HT-29 (cell line): ENCODE measurements at regions not wholly inside any gene's neighbourhood (a gene's known extent, or its start where the extent isn't known, plus 50 kb on each side); places are given as distances from the start of the nearest gene placed in this dataset.
A peak's percentile ranks its signal among the peaks of the same experiment; 100 is the strongest.

Experiments
- DNase-seq: peaks from one replicate; pipeline ENCODE4 v3.0.0-alpha.2; 2015; ENCODE audit warnings: low spot score

- DNase-seq = no peak
These were observed 159.8 kb downstream of the OR13H1 start for GRCh38 chrX:131703646-131704045.

- DNase-seq = peak; percentile 95
These were observed 160.3 kb downstream of the OR13H1 start for GRCh38 chrX:131704136-131704695.

DNA sequence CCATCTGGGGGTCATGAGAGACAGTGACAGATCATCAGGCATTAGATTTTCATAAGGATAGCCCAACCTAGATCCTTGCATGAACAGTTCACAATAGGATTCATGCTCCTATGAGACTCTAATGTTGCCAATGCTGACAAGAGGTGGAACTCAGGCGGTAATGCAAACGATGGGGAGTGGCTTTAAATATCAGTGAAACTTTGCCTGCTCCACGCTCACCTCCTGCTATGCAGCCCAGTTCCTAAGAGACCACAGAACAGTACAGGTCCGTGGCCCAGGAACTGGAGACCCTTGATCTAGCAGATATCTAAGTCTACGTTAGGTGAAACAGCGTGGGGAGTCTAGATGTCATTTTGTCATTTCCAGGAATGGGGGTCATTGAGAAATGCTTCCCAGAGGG is 165.7 kb downstream of the OR13H1 start:
- DNase-seq = no peak

GRCh38 chrX:131711478-131711867 is 167.6 kb downstream of the OR13H1 start:
- no peak for DNase-seq

DNA sequence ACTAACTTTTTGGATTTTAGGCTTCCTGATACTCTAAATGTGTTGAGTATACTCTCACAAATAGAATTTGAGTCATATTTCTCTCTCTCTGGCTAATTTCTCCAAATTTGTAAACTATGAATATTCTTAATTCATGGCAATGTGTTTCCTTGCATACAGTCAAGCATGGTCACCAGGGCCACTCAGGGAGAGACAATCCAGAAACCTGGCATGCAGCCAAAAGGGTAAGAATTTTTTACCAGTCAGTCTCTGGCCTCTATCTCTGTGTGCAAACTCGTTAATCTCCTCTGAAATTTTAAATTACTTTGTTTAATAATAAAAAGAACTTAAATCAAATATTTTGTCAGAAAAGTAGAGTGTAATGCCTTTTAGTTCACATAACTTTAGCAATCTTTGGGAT is 179.8 kb downstream of the OR13H1 start:
- no peak for DNase-seq

DNA sequence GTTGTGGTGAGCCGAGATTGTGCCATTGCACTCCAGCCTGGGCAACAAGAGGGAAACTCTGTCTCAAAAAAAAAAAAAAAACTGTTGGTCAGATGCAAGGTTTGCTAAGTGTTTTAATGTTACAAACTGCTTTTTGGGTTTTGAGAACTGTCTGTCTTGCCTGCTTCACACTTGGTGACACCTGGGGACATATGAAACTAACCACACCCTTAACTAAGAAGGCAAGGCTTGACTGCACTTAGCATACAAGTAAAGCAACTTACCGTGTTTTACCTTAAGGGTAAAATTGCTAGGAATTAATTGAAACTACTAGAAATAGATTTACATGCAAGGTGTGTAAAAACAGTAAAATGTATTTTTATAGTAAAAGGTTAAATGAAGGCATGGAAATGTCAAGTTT is 180.4 kb downstream of the OR13H1 start:
- DNase-seq = no peak

GRCh38 chrX:131725001-131725654 is 181.3 kb downstream of the OR13H1 start:
- no peak for DNase-seq

DNA sequence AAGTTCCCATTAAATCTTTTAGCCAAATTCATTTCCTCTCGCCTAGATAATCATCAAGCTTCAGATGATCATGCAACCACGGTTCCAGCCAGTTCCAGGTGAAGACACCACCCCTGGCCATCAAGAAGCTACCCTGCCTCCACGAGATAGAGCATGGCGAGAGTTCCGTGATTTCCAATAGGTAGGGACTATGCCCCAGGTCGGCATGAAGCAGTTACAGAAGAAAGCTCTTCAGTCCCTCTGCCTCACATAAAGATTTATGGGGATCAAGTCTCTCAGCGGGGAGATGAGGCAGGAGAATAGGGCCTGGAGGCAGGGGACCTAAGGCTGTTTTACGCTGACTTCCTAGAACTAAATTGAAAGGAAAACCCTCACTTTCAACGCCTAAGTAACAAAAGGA is 183.9 kb downstream of the OR13H1 start:
- no peak for DNase-seq

GRCh38 chrX:131728295-131729145 is 184.6 kb downstream of the OR13H1 start:
- DNase-seq = peak; percentile 83

DNA sequence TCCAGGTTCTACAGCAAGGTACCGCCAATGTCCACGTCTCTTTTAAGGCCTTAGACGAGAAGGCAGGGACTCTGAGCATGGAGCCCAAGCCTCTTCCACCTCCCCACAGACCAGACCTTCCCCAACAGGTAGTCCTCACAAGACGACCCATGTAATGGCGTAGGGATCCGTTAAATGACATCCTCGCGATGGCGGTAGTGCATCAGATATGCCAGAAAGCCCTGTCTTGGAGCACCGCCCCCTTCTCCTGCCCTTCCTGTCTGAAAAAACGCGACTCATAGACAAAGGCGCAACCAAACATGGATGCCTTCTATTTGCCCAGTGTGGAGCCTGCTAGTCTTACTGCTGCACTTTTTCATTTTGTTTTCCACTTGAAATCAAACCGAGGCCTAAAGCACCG is 185.4 kb downstream of the OR13H1 start:
- DNase-seq = peak; percentile 66

- DNase-seq = peak; percentile 84
These were observed 190.7 kb downstream of the OR13H1 start for GRCh38 chrX:131734621-131735020.

- DNase-seq = no peak
These were observed 191.3 kb downstream of the OR13H1 start for GRCh38 chrX:131735127-131735526.

DNA sequence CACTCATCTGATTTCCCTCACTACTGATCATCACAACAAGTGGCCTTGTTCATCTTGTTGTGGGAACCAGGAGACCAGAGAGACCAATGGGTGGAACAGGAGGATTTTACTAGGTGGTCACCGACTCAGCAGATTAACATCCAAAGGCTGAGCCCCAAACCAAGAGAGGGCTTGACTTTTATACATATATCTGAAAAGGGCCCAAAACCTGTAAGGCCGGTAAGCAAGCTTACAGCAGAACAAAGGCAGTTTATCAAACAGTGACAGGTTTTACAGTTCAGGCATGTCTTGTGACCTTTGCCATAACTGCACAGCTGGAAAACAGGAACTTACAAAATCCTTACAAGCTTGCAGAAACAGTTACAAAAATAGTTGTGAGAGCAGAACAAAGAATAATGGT is 195.9 kb downstream of the OR13H1 start:
- DNase-seq = no peak

GRCh38 chrX:131741103-131741581 is 197.3 kb downstream of the OR13H1 start:
- DNase-seq = peak; percentile 83

- no peak for DNase-seq
These were observed 202.1 kb downstream of the OR13H1 start for GRCh38 chrX:131745942-131746489.

GRCh38 chrX:131746491-131746968 is 202.7 kb downstream of the OR13H1 start:
- DNase-seq = peak; percentile 96

- DNase-seq = peak; percentile 91
These were observed 203.3 kb downstream of the OR13H1 start for GRCh38 chrX:131747173-131747572.

DNA sequence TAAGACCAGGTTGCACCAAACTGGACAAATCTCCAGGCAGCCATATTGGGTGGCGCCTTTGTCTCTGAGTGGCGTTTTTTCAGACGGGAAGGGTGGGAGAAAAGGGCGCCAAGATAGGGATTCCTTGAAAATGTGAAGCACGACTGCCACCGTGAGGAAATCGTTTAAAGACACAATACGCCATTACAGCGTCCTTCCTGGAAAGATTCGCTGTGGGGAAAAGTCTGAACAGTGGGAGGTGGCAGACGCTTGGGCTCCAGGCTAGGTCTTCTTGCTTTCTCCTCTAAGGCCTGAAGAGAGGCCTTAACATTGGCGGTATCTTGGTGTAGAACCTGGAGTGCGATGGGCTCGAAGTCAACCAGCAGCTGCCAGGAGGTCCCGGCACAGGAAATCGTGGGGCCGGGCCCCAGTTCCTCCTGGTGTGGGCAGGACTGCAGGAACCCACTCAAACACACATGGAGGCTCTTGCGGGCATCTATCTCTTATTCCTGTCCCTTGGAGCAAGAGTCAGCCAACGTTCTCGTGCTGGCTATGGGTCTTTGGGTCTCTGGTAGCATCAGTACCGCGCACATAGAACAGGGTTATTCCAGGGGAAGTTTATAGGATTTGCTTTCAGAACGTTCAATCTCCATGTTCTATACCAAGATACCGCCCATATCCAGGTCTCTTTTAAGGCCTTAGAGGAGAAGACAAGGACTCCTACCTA is 208.8 kb downstream of the OR13H1 start:
- peak; percentile 94 for DNase-seq

GRCh38 chrX:131762802-131763234 is 218.9 kb downstream of the OR13H1 start:
- DNase-seq = peak; percentile 94

- DNase-seq = peak; percentile 98
These were observed 219.8 kb downstream of the OR13H1 start for GRCh38 chrX:131763674-131764073.

DNA sequence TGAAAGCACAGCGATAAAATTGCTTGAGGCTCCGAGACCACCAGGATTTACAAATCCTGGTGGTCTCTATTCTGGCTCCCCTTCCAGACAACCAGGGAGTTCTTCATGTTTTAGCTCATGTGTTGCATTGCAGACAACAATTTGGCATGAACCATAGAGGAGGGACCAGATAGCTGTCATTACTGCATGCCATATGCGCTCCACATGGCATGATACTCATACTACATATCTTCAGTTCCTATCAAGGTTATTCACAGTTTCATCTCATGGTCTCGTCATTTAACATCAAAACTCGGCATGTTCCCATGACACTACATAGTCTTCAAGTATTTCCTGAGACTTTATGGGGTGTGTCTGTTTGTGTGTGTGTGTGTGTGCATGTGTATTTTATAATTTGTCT is 220.3 kb downstream of the OR13H1 start:
- no peak for DNase-seq
